ENCODE measurements at regions not wholly inside any gene's neighbourhood (a gene's known extent, or its start where the extent isn't known, plus 50 kb on each side); places are given as distances from the start of the nearest gene placed in this dataset.
"Not testable (repeated sequence)": the region's sequence is repeated elsewhere in the genome, so short reads cannot be mapped to it uniquely, and the experiment has no call there.

DNA sequence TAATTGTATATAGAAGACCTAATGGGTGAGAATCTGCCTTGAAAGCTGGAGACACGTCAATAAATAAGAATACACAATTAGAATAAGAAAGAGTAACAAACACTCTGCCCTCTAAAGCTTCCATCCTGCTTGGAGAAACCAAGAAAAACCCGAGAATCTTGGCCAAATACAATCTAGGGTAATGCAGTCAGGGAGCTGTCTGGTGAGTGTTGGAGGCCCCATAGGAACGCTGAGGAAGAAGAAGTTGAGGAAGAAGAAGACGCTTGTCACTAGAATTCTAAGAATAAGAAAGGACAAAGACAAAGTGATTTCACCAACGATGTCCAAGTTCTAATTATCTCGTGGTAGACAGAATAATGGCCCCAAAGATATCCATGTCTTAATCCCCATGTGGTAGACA is 4485.9 kb upstream of the OR11H1 start (continued):
- TF ChIP-seq, protein P1, sequence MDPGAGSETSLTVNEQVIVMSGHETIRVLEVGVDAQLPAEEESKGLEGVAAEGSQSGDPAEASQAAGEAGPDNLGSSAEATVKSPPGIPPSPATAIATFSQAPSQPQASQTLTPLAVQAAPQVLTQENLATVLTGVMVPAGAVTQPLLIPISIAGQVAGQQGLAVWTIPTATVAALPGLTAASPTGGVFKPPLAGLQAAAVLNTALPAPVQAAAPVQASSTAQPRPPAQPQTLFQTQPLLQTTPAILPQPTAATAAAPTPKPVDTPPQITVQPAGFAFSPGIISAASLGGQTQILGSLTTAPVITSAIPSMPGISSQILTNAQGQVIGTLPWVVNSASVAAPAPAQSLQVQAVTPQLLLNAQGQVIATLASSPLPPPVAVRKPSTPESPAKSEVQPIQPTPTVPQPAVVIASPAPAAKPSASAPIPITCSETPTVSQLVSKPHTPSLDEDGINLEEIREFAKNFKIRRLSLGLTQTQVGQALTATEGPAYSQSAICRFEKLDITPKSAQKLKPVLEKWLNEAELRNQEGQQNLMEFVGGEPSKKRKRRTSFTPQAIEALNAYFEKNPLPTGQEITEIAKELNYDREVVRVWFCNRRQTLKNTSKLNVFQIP (CRISPR knock-in tag; IDR thresholded peaks at IDR 0.05; ENCODE audit: borderline replicate concordance, low read depth), result no peak
- TF ChIP-seq ISL1 (CRISPR knock-in tag; IDR thresholded peaks at IDR 0.05) (no peak), TOX (CRISPR knock-in tag; IDR thresholded peaks at IDR 0.05; ENCODE audit: borderline replicate concordance) (no peak), ZFP3 (CRISPR knock-in tag; IDR thresholded peaks at IDR 0.05) (no peak)

DNA sequence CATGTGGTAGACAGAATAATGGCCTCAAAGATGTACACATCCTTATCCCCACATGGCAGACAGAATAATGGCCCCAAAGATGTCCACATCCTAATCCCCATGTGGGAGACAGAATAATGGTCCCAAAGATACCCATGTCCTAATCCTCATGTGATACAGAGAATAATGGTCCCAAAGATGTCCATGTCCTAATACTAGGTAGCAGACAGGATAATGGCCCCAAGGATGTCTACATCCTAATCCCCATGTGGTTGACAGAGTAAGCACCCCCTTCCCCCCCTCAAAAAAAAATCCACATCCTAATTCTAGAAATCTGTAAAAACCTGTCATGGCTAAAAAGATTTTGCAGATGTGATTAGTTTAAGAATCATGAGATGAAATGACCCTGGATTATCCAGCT is 4484.7 kb upstream of the OR11H1 start:
- not testable (repeated sequence) for ATAC-seq

DNA sequence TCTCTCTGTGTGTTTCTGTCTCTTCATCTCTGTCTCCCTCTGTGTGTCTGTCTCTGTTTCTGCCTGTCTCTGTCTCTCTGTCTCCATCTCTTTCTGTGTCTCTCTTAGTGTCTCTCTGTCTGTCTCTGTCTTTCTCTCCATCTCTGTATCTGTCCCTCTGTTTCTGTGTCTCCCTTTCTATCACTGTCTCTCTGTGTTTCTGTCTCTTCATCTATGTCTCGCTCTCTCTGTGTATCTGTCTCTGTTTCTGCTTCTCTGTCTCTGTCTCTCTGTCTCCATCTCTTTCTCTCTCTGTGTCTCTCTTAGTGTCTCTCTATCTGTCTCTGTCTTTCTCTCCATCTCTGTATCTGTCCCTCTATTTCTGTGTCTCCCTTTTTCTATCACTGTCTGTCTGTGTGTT is 4479.1 kb upstream of the OR11H1 start:
- ATAC-seq, result not testable (repeated sequence)

DNA sequence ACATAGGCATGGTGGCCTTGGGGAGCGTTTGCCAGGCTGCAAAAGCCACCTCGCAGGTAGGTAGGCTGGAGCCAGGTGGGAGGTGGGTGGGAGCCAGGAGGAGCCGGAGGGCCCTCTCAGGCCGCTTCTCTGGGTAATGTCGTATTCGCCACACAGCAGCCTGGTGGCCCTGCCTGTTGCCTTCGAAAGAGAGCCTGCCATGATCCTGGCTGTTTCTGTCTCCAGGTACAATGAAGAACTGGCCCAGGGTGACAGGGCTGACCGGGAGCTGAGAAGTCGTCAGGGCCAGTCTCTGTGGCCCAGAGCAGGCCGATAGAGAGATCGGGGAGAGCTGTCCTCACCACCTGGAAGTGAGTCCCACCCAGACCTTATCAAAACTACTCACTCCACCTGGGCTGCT is 4477.8 kb upstream of the OR11H1 start:
- ATAC-seq, result not testable (repeated sequence)

DNA sequence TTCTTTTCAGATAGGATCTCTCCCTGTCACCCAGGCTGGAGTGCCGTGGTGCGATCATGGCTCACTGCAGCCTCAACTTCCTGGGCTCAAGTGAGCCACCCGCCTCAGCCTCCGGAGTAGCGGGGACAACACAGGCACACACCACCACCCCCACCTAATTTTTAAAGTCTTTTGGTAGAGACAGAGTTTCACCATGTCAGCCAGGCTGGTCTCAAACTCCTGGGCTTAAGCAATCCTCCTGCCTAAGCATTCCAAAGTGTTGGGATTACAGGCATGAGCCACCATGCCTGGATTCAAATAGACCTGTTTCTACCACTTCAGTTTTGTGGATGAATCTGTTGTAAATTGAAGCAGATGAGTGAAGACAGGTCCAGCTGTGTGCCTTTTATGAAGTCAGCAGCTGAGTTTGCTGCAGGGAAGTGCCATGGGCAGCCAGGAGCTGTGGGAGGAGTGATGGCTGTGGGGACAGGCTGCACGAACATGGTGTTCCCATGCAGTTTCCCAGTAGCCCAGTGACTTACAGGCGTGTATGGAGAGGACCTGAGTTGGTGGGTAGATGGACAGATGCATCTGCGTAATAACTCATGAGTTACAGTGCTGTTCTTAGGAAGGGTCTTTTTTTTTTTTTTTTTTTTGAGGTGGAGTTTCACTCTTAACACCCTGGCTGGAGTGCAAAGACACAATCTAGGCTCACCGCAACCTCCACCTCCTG is 4476.4 kb upstream of the OR11H1 start:
- ATAC-seq, result not testable (repeated sequence)

DNA sequence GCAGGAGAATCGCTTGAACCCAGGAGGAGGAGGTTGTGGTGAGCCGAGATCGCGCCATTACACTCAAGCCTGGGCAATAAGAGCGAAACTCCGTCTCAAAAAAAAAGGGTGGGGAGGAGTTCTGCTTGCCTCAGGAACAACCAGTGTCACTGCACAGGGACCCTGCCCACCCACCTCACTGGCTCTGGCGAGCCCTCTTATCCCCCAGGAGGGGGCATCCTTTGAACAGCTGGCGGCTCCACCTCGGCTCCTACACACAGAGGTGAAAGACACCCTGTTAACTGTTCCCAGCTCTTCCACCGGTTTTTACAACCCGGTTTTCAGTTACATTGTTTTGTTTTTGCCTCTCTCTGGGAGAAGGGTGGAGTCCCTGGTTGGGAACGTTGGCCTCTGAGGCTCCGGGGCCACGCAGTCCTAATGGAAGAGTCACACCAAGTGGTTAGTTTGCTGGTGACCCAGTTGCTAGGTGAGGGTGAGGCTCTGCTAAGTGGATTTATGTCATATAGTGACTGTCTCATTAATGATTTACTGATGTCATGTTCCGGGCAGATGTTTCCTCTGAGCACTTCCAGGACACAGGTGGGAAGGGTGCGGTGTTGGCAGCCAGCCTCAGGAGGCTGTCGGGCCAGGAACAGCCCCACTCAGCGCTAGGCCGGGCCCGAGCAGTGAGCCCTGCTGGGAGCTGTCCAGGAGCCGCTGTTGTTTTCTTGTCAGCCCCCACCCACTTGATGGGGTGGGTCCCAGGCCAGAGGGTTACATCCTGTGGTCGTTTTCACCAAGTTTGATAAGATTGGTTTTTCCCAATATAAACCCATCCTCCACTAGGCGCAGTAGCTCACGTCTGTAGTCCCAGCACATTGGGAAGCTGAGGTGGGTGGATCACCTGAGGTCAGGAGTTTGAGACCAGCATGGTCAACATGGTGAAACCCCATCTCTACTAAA is 4474.3 kb upstream of the OR11H1 start:
- ATAC-seq, result not testable (repeated sequence)

DNA sequence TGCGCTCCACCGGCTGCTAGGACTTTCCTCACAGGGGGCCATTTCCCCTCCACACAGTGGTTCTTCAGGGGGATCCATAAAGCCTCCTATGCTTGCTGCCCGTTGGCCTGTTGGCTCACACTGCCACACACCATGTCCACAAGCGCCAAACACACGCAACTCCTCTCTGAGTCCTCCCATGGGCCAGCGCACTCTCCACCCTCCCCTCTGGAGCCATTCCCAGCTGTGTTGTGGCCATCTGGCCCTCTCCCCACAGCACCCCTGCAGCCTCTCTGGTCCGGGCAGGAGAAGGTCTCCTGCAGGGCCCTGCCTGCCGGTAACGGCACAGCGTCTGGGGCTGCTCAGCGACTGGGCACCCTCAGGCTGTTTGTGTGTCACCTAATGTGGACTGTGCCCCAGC is 4473.3 kb upstream of the OR11H1 start:
- ATAC-seq, result not testable (repeated sequence)

DNA sequence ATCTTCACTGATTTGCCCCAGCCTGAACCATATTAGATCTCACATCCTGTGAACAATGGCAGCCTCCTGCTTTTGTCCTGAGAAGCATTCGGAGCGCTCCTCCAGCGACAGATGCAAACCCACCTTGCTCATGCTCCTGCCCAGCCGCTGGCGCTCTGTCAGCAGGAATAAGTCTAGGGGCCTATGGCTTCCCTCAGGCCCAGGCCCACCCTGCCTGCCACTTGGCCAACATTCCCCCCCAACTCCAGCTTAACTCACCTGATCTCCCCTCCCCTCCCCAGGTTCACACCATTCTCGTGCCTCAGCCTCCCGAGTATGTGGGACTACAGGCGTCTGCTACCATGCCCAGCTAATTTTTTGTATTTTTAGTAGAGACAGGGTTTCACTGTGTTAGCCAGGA is 4472.8 kb upstream of the OR11H1 start:
- not testable (repeated sequence) for ATAC-seq

DNA sequence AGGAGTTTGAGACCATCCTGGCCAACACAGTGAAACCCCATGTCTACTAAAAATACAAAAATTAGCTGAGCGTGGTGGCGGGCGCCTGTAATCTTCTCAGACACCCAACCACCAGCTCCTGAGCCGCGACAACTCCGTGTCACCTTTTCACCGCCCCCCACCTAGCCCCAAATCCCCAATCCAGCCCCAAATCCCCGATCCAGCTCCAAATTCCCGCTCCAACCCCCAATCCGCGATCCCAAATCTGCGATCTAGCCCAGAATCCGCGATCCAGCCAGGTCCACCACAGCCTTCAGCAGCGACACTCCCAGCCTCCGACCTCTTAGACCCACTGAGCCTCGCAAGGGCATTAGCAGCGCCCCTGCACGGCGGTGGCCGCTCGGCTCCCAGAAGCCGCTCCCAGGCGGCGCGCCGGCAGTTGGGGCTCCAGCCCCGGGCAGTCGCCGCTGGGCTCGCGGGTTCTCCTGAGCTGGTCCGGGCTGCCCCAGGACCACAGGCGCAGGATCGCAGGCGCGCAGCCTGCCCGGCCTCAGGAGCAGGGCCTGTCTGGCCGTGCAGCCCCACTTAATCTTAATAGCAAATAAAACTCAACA is 4469.9 kb upstream of the OR11H1 start:
- ATAC-seq, result not testable (repeated sequence)

DNA sequence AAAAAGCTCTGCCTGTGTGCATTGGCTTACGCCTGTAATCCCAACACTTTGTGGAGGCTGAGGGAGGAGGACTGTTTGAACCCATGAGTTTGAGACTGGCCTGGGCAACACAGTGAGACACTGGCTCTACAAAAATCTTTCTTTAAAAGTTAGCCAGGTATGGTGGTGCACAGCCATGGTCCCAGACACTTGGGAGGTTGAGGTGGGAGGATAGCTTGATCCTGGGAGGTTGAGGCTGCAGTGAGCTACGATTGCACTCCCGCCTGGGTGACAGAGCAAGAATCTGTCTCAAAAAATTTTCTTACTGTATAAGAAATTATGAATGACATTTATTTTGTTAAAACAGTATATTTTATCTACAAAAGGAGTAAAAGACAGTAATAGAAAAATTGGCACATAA is 4468.9 kb upstream of the OR11H1 start:
- not testable (repeated sequence) for ATAC-seq

DNA sequence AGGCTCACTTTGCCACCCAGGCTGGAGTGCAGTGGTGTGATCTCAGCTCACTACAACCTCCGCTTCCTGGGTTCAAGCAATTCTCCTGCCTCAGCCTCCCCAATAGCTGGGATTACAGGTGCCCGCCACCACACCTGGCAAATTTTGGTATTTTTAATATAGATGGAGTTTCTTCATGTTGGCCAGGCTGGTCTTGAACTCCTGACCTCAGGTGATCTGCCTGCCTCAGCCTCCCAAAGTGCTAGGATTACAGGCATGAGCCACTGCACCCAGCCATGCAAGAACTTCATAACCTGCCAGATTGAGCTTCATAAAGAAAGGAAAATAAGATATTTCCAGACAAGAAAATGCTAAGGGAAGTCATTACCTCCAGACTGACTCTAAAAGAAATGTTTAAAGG is 4467.2 kb upstream of the OR11H1 start:
- ATAC-seq, result not testable (repeated sequence)

DNA sequence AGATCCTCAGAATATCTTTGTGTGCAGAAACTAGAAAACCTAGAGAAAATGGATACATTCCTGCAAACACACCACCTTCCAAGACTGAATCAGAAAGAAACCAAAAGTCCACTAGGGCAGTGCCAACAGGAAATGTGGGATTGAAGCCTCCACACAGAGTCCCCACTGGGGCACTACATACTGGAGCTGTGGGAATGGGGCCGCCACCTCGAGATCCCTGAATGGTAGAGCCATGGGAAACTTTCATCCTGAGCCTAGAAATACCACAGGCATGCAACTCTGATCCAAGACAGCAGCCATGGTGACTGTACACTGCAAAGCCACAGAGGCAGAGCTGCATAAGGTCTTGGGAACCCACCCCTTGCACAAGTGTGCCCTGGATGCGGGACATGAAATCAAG is 4465.5 kb upstream of the OR11H1 start:
- ATAC-seq, result not testable (repeated sequence)

DNA sequence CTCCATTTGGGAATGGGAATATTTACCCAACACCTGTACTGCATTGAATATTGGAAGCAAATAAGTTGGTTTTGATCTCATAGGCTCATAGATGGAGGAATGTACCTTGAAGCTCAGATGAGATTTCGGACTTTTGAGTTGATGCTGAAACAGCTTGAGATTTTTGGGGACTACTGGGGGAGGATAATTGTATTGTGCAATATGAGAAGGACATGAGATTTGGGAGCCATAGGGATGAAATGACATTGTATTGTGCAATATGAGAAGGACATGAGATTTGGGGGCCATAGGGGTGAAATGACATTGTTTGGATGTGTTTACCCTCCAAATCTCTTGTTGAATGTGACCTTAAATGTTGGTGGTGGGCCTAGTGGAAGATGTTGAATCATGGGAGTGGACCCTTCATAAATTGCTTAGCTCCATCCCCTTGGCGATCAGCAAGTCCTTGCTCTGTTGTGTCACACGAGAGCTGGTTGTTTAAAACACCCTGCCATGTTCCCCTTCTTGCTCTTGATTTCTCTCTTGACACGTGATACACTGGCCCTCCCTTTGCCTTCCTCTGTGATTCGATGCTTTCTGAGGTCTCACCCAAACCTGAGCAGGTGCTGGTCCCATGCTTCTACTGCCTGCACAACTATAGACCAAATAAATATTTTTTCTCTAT is 4464.8 kb upstream of the OR11H1 start:
- not testable (repeated sequence) for ATAC-seq

DNA sequence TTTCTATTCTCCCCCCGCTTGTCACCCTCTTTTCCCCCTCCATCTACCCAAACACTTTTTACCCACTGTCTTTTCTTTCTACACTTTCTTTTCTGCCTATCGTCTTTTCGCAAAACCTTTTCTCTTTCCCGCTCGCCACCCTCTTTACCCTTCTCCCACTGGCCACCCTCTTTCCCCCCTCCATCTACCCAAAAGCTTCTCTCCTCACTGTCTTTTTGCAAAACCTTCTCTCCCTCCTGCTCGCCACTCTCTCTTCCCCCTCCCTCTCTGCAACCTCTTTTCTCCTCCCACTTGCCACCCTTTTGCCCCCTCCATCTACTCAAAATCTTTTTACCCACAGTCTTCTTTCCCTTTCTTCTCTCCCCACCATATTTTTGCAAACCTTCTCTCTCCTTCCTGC is 4462.8 kb upstream of the OR11H1 start:
- not testable (repeated sequence) for ATAC-seq

DNA sequence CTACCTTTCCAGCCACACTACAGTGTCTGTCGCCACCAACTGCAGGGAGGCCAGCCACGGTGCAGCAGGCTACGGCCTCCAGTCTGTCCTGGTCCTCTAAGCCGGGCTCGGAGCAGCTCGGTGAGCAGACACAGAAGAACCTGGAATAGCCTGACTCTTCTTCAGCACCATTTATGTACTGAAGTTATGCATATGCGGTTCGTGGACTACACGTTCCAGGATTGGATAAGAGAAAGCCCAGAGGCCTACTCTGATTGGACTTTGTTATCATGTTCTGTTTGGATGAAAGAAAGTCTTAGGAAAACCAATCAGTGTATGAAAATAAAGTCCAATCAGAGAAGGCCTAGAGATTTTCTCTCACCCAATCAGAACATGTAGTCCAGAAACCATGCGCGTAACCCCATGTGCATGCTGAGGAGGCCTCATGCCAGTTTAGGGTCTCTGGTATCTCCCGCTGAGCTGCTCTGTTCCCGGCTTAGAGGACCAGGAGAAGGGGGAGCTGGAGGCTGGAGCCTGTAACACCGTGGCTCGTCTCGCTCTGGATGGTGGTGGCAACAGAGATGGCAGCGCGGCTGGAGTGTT is 4462.0 kb upstream of the OR11H1 start:
- not testable (repeated sequence) for ATAC-seq

All from SK-N-SH treated with all-trans-retinoic acid at 6 μM for 48 hours (cell line).